K562 (cell line): ENCODE measurements at regions not wholly inside any gene's neighbourhood (a gene's known extent, or its start where the extent isn't known, plus 50 kb on each side); places are given as distances from the start of the nearest gene placed in this dataset.

Experiments
- CTCF ChIP-seq, 3 experiments: IDR thresholded peaks in 2 of 3; conservative IDR thresholded peaks in 1 of 3; 2 replicates each; pipeline ENCODE4 v1.5.1; 2011 to 2012; ENCODE audit warnings: low read length in 3 of 3, mild to moderate bottlenecking in 3 of 3, control low read depth in 2 of 3, improper control_type of control experiment in 1 of 3, inconsistent platforms in 1 of 3, low read depth in 1 of 3, mixed read lengths in 1 of 3, moderate library complexity in 1 of 3; ENCODE audit not compliant: insufficient read depth in 2 of 3
- DNMT1 ChIP-seq: fragments of 450-650 bp; IDR thresholded peaks from 2 replicates; pipeline ENCODE4 v1.6.1; 2016; ENCODE audit warnings: antibody characterized with exemption, mild to moderate bottlenecking
- ELF1 ChIP-seq: fragments of 200-800 bp; sonication (Bioruptor generic); IDR thresholded peaks from 2 replicates; pipeline ENCODE4 v1.6.1; 2016; ENCODE audit warnings: missing genetic modification characterization, missing compliant biosample characterization
- EP300 ChIP-seq: IDR thresholded peaks from 2 replicates; pipeline ENCODE4 v1.6.1; 2012; ENCODE audit warnings: low read length, improper control_type of control experiment
- ESRRA ChIP-seq: fragments of 450-650 bp; IDR thresholded peaks from 2 replicates; pipeline ENCODE4 v1.6.1; 2014; ENCODE audit warnings: low read depth, mild to moderate bottlenecking, moderate library complexity, borderline replicate concordance
- EZH2 ChIP-seq: IDR thresholded peaks from 2 replicates; pipeline ENCODE4 v1.6.1; 2012; ENCODE audit warnings: low read depth, mild to moderate bottlenecking, inconsistent platforms, low read length, borderline replicate concordance
- JUND ChIP-seq, 2 experiments: IDR thresholded peaks; 2 replicates in 1 of 2; 3 replicates in 1 of 2; pipeline ENCODE4 v1.6.1; 2011; ENCODE audit warnings: borderline replicate concordance in 2 of 2, low read depth in 2 of 2, low read length in 2 of 2, improper control_type of control experiment in 1 of 2, missing biosample characterization in 1 of 2, missing genetic modification characterization in 1 of 2, missing genetic modification reagents in 1 of 2
- POLR2AphosphoS2 ChIP-seq: IDR thresholded peaks from 2 replicates; pipeline ENCODE4 v1.6.1; 2012; ENCODE audit warnings: low read length, improper control_type of control experiment
- TBL1XR1 ChIP-seq, 2 experiments: IDR thresholded peaks; 2 replicates each; pipeline ENCODE4 v1.6.1; 2012; ENCODE audit warnings: improper control_type of control experiment in 2 of 2, low read length in 2 of 2, mild to moderate bottlenecking in 1 of 2
- TBP ChIP-seq: optimal IDR thresholded peaks from 2 replicates; pipeline ENCODE3; 2011; ENCODE audit warnings: low read depth, low read length, improper control_type of control experiment
- ZBTB1 ChIP-seq: sonication (generic); formaldehyde crosslinking; IDR thresholded peaks from 2 replicates; pipeline ENCODE4 v1.8.1; 2023; ENCODE audit warnings: missing genetic modification reagents, low read depth, mild to moderate bottlenecking, borderline replicate concordance
- ZNF217 ChIP-seq: sonication (generic); formaldehyde crosslinking; IDR thresholded peaks from 2 replicates; pipeline ENCODE4 v1.8.0; 2022; ENCODE audit warnings: mild to moderate bottlenecking, missing genetic modification reagents
- TF ChIP-seq, protein P1 (sequence below): sonication (generic); formaldehyde crosslinking; IDR thresholded peaks from 2 replicates; pipeline ENCODE4 v1.8.0; 2022; ENCODE audit warnings: mild to moderate bottlenecking, low read depth, missing genetic modification reagents

DNA sequence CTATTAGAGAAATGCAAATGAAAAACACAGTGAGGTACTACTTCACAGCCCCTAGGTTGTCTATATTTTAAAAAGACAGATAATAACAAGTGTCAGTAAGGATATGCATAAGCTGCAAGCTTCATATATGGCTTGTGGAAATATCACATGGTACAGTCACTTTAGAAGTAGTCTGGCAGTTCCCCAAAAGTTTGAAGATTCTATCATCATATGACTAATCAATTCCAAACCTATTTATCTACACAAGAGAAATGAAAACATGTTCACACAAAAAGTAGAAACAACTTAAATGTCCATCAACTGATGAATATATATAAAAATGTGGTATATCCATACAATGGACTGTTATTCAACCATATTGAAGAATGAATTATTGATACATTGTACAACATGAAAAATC is 185.8 kb upstream of the STK26 start:
- TF ChIP-seq CTCF (IDR thresholded peaks at IDR 0.05 in 2 of 3, conservative IDR thresholded peaks at IDR 0.05 in 1 of 3; ENCODE audit: insufficient read depth in 2 of 3, low read depth in 1 of 3, low read length in 3 of 3) (no peak), DNMT1 (no peak), EZH2 (no peak), ESRRA (no peak), POLR2AphosphoS2 (no peak), JUND (IDR thresholded peaks at IDR 0.05; ENCODE audit: borderline replicate concordance, low read depth, low read length) (no peak), JUND (tag; IDR thresholded peaks at IDR 0.05; ENCODE audit: borderline replicate concordance, low read depth, low read length) (no peak), ZNF217 (CRISPR knock-in tag) (no peak), ZBTB1 (CRISPR knock-in tag) (no peak), TBL1XR1 (IDR thresholded peaks at IDR 0.05; ENCODE audit: low read length in 2 of 2) (no peak), EP300 (no peak), TBP (no peak), ELF1 (no peak)
- TF ChIP-seq, protein P1, sequence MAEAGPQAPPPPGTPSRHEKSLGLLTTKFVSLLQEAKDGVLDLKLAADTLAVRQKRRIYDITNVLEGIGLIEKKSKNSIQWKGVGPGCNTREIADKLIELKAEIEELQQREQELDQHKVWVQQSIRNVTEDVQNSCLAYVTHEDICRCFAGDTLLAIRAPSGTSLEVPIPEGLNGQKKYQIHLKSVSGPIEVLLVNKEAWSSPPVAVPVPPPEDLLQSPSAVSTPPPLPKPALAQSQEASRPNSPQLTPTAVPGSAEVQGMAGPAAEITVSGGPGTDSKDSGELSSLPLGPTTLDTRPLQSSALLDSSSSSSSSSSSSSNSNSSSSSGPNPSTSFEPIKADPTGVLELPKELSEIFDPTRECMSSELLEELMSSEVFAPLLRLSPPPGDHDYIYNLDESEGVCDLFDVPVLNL (CRISPR knock-in tag) = no peak
